HG03025 (cell line): ENCODE measurements at regions not wholly inside any gene's neighbourhood (a gene's known extent, or its start where the extent isn't known, plus 50 kb on each side); places are given as distances from the start of the nearest gene placed in this dataset.
"Not testable (repeated sequence)": the region's sequence is repeated elsewhere in the genome, so short reads cannot be mapped to it uniquely, and the experiment has no call there.

Experiments used
- ATAC-seq: cut with Tn5 transposase; IDR thresholded peaks from one replicate; pipeline ENCODE4 v1.9.1; 2021; ENCODE audit warnings: mild to moderate bottlenecking, moderate library complexity; ENCODE audit not compliant: unreplicated experiment, low FRiP score

DNA sequence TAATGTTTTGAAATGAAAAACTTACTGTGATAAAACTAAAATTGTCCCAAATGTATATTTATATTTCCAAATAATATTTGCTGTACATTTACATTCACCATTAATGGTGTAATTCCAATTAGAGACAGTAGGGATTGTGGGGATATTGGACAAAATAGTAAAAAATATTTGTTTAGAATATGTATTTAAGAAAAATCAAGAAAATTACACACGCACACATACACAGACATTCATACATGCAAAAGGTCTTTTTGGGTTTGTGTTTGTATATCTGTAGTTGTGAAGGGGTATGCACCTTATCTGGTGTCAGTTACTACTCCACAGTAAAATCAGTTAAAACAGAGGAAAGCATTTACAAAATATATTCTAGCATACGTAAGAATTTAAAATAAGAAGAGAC lies 435.9 kb upstream of the ZNF804A start:
- ATAC-seq = no peak

DNA sequence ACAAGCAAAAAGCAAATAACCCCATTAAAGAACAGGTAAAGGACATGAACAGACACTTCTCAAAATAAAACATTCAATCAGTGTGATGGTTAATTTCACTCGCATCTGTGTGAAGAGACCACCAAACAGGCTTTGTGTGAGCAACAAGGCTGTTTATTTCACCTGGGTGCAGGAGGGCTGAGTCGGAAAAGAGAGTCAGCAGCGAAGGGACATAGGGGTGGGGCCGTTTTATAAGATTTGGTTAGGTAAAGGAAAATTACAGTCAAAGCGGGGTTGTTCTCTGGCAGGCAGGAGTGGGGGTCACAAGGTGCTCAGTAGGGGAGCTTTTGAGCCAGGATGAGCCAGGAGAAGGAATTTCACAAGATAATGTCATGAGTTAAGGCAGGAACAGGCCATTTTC lies 429.5 kb upstream of the ZNF804A start:
- not testable (repeated sequence) for ATAC-seq

DNA sequence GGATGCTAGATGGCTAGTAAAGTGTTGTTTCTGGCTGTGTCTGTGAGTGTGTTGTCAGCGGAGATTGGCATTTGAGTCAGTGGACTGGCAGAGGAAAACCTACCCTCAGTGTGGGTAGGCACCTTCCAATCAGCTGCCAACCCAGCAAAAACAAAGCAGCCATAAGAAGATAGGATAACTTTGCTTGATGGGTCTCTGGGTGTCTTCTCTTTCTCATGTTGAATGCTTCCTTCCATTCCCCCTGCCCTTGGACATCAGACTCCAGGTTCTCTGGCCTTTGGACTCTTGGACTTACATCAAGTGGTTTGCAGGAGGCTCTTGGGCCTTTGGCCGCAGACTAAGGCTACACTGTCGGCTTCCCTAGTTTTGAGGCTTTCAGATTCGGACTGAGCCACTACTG lies 429.0 kb upstream of the ZNF804A start:
- no peak for ATAC-seq

DNA sequence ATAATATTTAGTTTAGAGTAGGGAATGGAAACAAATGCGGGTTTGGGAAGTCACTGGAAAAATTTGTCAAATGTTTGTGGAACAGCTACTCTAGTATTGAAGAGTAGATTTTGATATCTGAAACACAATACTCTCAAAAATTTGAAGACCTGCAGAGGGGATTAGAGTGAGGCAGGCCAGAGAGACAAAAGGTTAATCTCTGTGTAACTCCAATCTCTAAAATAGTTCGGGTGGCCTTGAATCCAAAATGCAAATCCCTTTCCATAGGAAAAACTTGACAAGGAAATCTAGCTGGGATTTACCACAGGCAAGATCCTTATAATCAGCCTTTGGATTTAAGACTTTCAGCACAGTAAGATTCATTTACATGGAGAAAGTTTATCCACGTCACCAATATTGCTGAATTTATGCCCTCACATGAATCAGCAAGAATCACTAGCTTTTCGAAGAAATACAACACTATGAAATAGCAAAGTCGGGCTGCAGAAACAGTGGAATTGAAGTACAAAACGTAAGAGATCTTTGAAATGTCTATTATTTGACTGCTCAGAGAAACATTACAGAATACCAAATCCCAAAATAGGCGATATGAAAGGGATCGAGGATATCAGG lies 423.7 kb upstream of the ZNF804A start:
- no peak for ATAC-seq

DNA sequence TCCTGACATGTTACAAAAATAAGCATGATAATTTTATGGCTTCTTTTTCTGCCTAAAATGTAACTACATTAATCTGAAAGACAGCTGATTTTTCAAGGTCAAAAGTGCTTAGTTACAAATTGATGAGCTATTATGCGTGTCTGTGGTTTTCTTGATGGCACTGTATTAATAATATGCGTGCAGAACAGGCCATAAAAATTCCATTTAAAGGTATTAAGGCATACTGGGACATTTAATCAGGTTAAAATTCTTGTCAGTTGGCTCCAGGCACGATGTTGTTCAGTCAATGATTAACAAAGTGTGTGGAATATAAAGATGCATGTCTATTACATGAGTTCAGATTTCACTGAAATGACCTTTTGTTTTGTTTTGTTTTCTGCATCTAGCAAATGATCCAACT lies 420.1 kb upstream of the ZNF804A start:
- no peak for ATAC-seq

DNA sequence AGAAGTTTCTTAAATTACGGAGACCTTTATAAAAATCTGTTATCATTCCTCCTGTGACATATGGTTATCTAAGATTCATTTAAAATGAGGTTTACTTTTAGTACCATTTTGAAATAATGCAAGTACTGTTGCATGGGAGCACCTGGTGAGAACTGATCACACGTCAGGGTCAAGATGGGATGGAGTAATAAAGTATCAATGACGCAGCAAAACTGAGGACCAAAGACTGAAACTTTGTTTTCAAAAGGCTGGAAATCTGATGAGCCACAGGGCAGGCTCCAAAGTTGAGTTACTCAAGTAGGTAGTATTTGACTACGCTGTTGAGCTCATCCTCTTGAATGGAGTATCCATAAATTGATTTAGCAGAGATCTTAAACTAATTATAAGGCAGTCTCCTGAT lies 411.9 kb upstream of the ZNF804A start:
- ATAC-seq = no peak

DNA sequence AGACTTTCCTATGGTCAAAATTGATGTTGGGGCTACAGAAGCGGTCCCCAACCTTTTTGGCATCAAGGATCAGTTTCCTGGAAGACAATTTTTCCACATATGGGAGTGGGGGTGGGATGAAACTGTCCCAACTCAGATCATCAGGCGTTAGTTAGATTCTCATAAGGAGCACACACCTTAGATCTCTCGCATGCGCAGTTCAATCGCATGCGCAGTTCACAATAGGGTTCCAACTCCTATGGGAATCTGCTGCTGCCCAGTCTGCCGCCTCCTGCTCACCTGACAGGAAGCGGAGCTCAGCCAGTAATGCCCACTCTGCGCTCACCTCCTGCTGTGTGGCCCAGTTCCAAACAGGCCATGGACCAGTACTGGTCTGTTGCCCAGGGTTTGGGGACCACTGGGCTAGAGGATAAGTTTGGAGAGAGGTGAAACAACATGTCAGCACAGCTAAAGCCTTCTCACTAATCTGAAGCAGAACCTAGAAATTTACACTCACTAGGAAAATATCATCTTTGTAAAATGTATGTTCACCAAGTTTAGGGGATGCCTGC lies 410.8 kb upstream of the ZNF804A start:
- no peak for ATAC-seq

DNA sequence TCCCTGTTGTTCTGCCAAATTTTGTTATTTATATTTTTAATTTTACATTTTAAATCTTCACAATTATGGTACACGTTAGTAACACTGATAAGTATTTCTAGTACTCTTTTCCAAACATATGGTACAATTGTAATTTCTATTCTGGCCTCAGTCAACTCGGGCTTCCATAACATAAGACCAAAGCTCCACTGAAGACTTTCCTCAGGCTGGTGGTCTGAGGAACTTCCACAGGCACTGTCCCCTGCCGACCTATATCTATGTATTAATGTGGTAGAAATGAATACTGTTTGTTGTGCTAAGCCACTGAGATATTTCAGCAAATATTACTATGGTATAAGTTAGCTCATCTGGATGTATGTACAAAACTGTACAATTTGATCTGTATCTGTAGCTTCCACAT lies 407.6 kb upstream of the ZNF804A start:
- no peak for ATAC-seq

DNA sequence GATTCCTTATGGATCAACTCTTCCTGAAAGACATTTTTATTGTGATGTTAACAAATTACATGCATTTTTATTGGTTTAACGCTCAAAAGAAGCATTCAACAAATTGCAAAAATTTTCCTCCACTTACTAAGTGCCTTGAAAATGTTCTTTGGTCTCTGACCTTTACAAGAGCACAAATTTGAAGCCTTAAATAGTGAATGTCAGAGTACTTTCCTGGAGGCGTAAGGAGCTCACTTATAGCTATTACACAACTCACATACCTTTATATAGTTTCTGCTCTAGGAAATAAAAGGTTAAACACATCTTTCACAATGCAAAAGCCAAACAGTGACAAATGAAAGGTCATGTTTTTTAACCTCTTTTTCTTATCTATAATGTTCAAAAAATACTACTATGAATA lies 405.7 kb upstream of the ZNF804A start:
- ATAC-seq = no peak

DNA sequence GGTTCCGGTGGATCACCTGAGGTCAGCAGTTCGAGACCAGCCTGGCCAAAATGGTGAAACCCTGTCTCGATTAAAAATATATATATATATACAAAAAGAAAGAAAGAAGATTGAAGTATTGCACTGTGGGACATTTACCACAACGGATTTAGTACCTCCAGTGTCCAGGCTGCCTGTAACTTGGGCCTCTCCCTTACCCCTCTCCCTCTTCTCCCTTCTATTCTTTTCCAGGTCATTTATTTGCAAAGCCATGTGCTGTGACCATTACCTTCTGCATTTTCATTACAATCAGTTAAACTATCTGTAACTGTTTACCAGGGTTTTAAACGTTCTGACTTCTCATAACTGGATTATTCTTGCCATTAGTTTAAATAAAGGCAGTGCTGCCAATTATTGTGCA lies 400.9 kb upstream of the ZNF804A start:
- ATAC-seq = no peak

DNA sequence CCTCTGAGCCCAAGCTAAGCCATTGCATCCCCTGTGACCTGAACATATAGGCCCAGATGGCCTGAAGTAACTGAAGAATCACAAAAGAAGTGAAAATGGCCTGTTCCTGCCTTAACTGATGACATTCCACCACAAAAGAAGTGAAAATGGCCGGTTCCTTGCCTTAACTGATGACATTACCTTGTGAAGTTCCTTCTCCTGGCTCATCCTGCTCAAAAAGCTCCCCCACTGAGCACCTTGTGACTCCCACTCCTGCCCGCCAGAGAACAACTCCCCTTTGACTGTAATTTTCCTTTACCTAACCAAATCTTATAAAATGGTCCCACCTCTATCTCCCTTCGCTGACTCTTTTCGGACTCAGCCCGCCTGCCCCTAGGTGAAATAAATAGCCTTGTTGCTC lies 399.5 kb upstream of the ZNF804A start:
- ATAC-seq = not testable (repeated sequence)

GRCh38 chr2:184199274-184199673 lies 399.1 kb upstream of the ZNF804A start:
- no peak for ATAC-seq

DNA sequence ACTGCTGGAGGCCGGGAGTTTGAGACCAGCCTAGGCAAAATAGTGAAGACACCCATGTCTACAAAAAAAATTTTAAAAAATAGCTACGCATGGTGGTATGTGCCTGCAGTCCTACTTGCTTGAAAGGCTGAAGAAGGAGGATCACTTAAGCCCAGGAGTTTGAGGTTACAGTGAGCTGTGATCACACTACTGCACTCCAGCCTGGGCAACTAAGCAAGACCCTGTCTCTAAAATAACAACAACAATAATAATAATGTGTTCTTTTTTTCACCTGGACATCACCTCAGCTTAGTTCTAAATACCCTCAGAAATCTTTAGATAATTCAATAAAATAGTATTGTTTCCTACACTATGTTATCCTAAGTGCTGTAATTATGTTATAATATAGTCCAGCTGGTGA lies 397.1 kb upstream of the ZNF804A start:
- no peak for ATAC-seq

DNA sequence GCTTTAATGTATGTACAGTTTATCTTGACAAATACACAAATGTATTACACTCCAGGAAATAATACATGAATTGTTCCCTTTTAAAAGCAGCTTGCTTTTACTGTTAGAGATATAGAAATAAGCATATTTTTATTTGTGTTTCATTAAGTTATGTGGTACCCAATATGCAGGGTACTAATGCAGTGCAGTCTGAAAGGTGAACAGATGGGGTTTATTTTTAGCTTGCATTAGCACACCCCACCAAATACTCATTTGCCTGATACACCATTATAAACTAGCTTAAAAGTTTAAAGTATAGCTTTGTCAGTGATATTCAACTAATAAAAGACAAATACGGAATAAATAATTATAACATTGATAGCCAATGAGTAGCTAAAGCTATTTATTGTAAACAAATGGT lies 394.7 kb upstream of the ZNF804A start:
- no peak for ATAC-seq

GRCh38 chr2:184205048-184205596 lies 393.2 kb upstream of the ZNF804A start:
- no peak for ATAC-seq

DNA sequence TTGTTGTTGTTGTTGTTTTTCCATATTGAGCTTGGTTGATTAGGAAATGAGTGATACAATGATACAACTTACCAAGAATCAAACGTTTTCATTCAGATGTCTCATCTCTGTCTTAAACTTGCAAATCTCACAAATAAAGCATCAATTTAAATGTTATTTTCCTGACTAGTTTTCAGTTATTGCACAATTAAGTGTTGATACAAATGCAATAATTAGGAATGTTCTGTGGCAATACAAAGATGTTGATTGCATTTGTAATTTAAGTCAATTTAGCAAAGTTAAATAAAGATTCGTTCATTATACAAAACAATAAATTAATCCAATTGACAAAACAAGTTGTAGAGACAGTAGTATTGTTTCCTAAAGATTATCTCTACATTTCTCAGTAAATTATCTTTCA lies 392.3 kb upstream of the ZNF804A start:
- no peak for ATAC-seq

DNA sequence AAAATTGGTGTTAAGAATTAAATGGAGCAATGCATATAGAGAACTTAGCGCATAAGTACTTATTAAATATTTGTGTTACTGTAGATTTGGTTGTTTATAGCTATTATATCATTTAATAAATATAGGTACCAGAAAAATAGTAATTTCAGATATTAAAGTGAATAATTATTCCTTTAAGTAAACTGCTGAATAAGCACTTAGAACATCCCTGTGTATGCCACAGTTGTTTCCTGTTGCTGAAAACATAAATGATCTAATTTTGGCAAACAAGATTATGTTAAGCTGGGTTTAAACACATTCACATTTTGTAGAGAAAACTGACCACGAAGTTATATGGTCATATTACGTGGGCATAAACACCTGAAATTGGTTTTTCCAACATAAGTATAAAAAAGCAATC lies 388.0 kb upstream of the ZNF804A start:
- ATAC-seq = no peak

DNA sequence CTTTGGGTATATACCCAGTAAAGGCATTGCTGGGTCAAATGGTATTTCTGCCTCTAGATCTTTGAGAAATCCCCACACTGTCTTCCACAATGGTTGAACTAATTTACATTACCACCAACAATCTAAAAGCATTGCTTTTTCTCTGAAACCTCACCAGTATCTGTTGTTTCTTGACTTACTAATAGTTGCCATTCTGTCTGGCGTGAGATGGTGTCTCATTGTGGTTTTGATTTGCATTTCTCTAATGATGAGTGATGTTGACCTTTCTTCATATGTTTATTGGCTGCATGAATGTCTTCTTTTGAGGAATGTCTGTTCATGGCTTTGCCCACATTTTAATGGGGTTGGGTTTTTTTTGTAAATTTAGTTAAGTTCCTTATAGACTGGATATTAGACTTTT lies 382.6 kb upstream of the ZNF804A start:
- ATAC-seq = no peak

DNA sequence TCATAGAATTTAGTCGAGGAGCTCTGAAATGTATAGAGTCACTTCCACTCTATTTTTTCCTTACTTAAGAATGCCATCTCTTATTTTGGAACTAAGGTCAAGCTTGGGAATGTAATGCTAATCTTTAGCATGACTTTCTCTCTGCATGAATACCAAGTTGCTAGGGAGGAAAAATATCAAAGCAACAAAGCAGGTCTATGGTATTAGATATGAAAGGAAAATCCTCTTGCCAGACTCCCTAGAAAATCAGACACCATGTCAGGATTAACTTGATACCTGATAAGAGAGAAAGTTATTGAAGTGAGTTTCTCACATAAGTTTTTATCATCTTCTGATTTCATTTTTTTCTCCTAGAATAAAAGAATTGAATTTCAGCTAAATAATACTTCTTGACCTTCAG lies 341.7 kb upstream of the ZNF804A start:
- no peak for ATAC-seq

DNA sequence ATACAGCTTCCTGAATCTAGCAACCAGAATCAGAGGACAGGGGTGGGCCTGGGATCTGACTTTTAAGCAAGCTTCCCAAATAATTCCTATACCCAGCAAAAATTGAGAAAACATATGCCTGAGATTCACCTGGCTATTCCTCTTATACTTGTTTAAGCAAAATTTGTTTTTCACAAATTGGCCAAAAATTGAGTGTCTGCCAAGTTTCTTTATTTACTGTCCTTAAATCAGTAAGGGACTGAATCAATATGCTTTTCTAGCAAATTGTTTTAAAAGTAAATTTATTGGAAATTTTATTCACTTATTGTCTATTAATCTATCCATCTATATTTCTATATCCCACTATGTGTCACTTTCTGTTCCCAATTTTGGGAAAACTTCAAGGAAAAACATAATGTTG lies 337.0 kb upstream of the ZNF804A start:
- ATAC-seq = no peak

- no peak for ATAC-seq
Measured at GRCh38 chr2:184261818-184262217, 336.5 kb upstream of the ZNF804A start.

- ATAC-seq = no peak
Measured at GRCh38 chr2:184268900-184269477, 329.3 kb upstream of the ZNF804A start.
